SH-SY5Y (cell line): ENCODE measurements at regions not wholly inside any gene's neighbourhood (a gene's known extent, or its start where the extent isn't known, plus 50 kb on each side); places are given as distances from the start of the nearest gene placed in this dataset.

Experiments used
- GATA2 ChIP-seq: IDR thresholded peaks from 2 replicates; pipeline ENCODE4 v1.6.1; 2011; ENCODE audit warnings: mild to moderate bottlenecking, low read depth, low read length
- GATA3 ChIP-seq: IDR thresholded peaks from 2 replicates; pipeline ENCODE4 v1.6.1; 2011; ENCODE audit warnings: low read depth, mild to moderate bottlenecking, low read length, moderate library complexity

DNA sequence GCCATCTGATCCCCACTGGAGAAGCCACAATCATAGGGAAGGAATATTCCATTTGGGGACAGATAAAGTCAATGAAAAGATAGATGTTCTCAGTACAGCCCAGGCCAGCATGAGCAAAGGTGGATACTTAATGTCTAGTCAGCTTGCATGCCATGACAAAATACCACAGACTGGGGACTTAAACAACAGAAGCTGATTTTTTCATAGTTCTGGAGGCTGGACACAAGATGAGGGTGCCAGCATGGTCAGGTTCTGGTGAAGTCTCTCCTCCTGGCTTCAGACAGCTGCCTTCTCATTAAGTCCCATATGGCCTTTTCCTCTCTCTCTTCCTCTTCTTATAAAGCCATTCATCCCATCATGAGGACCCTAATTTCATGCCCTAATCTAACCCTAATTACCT, 116.1 kb upstream of the CYP1B1 start:
- TF ChIP-seq GATA3 (no peak), GATA2 (no peak)
